Choroid plexus epithelial cell (primary cell): ENCODE measurements at regions not wholly inside any gene's neighbourhood (a gene's known extent, or its start where the extent isn't known, plus 50 kb on each side); places are given as distances from the start of the nearest gene placed in this dataset.

ENCODE experiments used
- DNase-seq: peaks from one replicate; pipeline ENCODE4 v3.0.0-alpha.2; 2010; ENCODE audit warnings: low read depth
- H3K4me3 ChIP-seq: 2 replicates; pipeline ENCODE4 v1.5.1; 2011; ENCODE audit warnings: low read depth, mild to moderate bottlenecking, control low read depth, low read length, moderate library complexity
- TF ChIP-seq, protein P1 (sequence below): conservative IDR thresholded peaks from 2 replicates; pipeline ENCODE4 v1.5.1; 2011; ENCODE audit warnings: low read depth, mild to moderate bottlenecking, control low read depth, inconsistent platforms, low read length, moderate library complexity

DNA sequence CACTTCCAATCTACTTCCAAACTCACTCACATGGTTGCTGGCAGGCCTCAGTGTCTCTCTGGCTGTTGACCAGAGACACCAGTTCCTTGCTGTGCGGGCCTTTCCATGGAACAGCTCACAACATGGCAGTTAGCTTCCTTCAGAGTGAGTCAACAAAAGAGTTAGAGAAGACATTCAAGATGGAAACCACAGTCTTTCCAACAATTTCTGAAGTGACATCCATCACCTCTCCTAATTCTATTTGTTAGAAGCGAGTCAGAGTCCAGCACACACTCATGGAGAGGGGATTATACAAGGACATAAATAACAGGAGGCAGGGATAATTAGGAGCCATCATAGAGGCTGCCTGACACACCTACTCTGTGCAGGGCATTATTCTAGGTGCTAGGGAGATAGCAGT lies 62.5 kb upstream of the TMEM164 start:
- TF ChIP-seq, protein P1, sequence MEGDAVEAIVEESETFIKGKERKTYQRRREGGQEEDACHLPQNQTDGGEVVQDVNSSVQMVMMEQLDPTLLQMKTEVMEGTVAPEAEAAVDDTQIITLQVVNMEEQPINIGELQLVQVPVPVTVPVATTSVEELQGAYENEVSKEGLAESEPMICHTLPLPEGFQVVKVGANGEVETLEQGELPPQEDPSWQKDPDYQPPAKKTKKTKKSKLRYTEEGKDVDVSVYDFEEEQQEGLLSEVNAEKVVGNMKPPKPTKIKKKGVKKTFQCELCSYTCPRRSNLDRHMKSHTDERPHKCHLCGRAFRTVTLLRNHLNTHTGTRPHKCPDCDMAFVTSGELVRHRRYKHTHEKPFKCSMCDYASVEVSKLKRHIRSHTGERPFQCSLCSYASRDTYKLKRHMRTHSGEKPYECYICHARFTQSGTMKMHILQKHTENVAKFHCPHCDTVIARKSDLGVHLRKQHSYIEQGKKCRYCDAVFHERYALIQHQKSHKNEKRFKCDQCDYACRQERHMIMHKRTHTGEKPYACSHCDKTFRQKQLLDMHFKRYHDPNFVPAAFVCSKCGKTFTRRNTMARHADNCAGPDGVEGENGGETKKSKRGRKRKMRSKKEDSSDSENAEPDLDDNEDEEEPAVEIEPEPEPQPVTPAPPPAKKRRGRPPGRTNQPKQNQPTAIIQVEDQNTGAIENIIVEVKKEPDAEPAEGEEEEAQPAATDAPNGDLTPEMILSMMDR, result no peak
- H3K4me3 ChIP-seq, result no peak overlapping the region
- DNase-seq, result no peak

GRCh38 chrX:109943092-109943739 lies 59.7 kb upstream of the TMEM164 start:
- TF ChIP-seq, protein P1, result no peak
- H3K4me3 ChIP-seq, result no peak overlapping the region
- no peak for DNase-seq

GRCh38 chrX:109943740-109944092 lies 59.2 kb upstream of the TMEM164 start:
- no peak for DNase-seq
- TF ChIP-seq, protein P1, result no peak
- no peak overlapping the region for H3K4me3 ChIP-seq

DNA sequence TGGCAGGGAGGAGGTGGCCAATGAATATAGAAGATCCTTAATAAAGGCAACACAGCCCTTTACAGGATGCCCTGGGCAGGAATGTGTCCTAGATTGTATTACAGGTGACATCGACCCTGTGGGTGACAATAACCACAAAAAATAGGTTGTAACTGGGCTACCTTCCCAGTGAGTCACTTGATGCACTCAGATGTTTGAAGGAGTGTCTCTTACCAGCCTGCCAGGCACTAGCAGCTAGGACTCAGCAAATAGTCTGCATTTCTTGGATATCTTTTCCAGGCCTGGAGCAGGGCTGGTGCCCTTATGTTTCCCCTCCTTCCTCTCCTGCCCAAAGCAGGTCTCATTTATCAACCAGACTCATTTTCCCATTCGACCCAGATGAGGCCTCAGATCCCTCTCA lies 50.9 kb upstream of the TMEM164 start:
- no peak for DNase-seq
- TF ChIP-seq, protein P1, result no peak
- H3K4me3 ChIP-seq, result no peak overlapping the region

DNA sequence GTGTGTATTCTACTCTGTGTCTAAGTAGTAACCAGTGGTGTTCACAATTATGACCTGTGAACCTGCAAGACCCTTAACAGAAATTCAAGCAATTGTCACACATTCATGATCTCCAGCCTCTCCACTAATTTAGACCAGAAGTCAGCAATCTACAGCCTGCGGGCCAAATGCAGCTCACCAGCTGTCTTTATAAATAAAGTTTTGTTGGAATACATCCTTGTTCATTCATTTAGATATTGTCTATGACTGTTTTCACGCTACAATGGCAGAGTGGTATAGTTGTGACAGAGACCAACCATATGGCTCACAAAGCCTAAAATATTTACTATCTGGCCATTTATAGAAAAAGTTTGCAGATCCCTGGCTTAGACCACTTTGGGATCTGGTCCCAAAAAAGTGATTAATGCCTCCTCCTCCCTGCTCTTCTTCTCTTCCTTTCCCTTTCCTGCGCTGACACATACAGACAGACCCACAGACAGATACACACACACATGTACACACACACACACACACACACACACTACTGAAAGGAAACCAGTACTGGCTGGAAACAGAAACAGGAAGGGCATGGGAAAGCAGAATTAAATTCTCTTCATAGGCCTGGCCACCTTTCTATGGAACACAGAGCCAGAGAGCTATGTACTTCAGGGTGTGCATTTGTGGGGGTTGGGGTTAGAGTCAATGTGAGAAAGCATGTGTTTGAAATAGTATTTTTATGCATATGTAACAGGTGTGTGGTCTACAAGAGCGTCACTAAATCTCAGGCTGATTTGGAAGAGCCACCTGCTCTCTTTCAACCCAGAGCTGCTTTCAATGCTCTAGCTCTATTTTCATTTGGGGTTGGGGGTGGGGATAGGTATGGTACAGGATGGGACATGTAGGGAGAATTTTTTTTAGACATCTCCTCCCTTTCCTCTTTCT lies 49.7 kb upstream of the TMEM164 start:
- H3K4me3 ChIP-seq, result no peak overlapping the region
- no peak for DNase-seq
- TF ChIP-seq, protein P1, result no peak
